ENCODE measurements at regions not wholly inside any gene's neighbourhood (a gene's known extent, or its start where the extent isn't known, plus 50 kb on each side); places are given as distances from the start of the nearest gene placed in this dataset.

DNA sequence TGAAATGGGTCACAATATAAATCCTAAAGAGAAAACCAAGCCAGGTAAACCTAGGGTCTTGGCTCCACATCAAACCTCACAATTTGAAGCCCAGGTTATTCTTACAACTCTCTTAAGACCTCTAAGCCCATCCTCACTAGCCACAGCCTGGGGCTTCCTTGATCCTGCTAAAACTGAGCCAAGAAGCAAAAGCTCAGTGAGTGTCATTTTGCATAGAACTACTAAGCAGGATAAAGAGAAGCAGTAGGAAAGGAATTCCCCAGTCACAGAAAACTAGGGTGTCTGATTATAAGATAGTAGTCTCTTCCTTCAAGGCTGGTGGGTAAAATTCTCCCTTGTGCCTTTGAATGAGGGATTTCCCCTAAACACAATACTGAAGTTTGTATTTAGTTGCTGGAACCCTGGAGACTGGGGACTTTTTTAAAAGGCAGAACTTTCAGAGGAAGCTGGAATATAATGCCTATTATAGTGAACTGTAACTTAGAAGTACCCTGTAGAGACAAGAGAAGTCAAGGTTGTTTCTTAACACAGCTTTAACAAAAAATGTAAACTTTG, 196.6 kb upstream of the KIAA1217 start:
- Histone ChIP-seq H3K27me3 (replicated peaks; ENCODE audit: insufficient read depth) (no peaks in the 10 kb centered on the region), H4K20me1 (ENCODE audit: insufficient read depth) (no peaks in the 10 kb centered on the region), H3K9ac (no peak overlapping the region), H3K4me1 (ENCODE audit: insufficient read depth) (peaks cover 10% of the 10 kb centered on the region; the same call in 1 of the 2 replicates), H3K36me3 (ENCODE audit: low read depth) (no peaks in the 10 kb centered on the region), H3K79me2 (ENCODE audit: insufficient read depth) (no peaks in the 10 kb centered on the region), H3K4me2 (ENCODE audit: unreplicated experiment) (no peak overlapping the region), H3K9me3 (ENCODE audit: low read depth) (no peaks in the 10 kb centered on the region), H2AFZ (no peak overlapping the region), H3K9me2 (ENCODE audit: insufficient read depth) (0 out of 2 replicates have a peak, but pooled peaks cover 5% of the 10 kb centered on the region), H3K27ac (no peak overlapping the region), H3F3A (ENCODE audit: insufficient read depth) (no peaks in the 10 kb centered on the region), H3K4me3 (no peak overlapping the region)
- no peak for DNase-seq
- in situ Hi-C loops (cut with MboI) = no loop called here
- TF ChIP-seq EZH2 (IDR thresholded peaks at IDR 0.05; ENCODE audit: insufficient read depth, poor library complexity, severe bottlenecking) (no peak), EZH2phosphoT487 (IDR thresholded peaks at IDR 0.05; ENCODE audit: insufficient read depth, low read depth) (no peak)

DNA sequence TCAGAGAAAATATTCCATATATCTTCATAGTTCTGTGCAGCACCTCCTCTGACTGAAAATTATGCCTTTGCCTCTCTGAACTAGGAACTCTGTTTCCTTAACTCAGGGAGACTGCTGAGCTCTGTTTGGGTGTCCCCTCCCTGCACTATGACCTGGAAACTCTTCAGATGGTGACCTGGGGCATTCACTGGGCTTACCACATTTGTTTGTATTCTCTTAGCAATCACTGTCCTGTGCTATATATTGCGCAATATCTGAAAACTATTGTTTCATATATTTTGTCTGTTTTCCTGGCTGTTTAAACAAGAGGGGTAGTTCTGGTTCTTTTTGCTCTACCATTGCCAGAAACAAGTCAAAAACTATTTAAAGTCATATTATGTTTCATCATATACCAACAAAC, 181.8 kb upstream of the KIAA1217 start:
- DNase-seq = peak; percentile 5
- no peaks in the 10 kb centered on the region for H4K20me1 ChIP-seq (ENCODE audit: insufficient read depth)
- no peaks in the 10 kb centered on the region for H3K4me1 ChIP-seq (ENCODE audit: insufficient read depth)
- in situ Hi-C loops (cut with MboI) = no loop called here
- no peaks in the 10 kb centered on the region for H3K9me2 ChIP-seq (ENCODE audit: insufficient read depth)
- TF ChIP-seq EZH2 (IDR thresholded peaks at IDR 0.05; ENCODE audit: insufficient read depth, poor library complexity, severe bottlenecking) = no peak
- no peak for TF ChIP-seq EZH2phosphoT487 (IDR thresholded peaks at IDR 0.05; ENCODE audit: insufficient read depth, low read depth)
- no peaks in the 10 kb centered on the region for H3F3A ChIP-seq (ENCODE audit: insufficient read depth)
- H3K4me2 ChIP-seq (ENCODE audit: unreplicated experiment) = no peak overlapping the region
- H3K36me3 ChIP-seq (ENCODE audit: low read depth) = no peaks in the 10 kb centered on the region
- no peaks in the 10 kb centered on the region for H3K9me3 ChIP-seq (ENCODE audit: low read depth)
- H2AFZ ChIP-seq = no peak overlapping the region
- 81 to 95% methylated on average over 1 of the region's 1 CpG for WGBS, 2 experiments (ENCODE audit: low coverage in 1 of 2, low lambda C conversion rate in 2 of 2, missing lambda C conversion rate in 2 of 2)
- H3K4me3 ChIP-seq = no peak overlapping the region
- no peaks in the 10 kb centered on the region; the same call in 1 of the 2 replicates for H3K27me3 ChIP-seq (replicated peaks; ENCODE audit: insufficient read depth)
- no peak overlapping the region for H3K27ac ChIP-seq
- H3K9ac ChIP-seq = no peak overlapping the region
- H3K79me2 ChIP-seq (ENCODE audit: insufficient read depth) = no peaks in the 10 kb centered on the region

DNA sequence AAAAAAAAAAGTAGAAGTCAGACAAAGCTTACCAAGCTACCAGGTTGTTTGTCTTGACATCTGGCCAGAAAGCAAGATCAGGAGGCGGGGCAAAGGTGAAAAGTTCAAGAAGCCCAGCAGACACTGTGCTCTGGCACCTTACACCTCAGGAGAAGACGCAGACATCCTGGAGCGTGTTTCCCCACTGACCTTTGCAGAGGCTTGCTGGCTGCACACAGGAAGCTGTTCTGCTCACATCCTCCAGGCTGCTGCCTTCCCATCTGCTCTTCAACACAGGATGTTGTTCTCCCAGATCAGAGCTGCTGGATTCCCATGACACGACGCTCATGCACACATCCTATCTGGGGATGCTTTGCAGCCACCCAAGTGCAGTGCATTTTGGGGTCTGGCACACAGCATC, 174.4 kb upstream of the KIAA1217 start:
- TF ChIP-seq EZH2 (IDR thresholded peaks at IDR 0.05; ENCODE audit: insufficient read depth, poor library complexity, severe bottlenecking) = no peak
- no peak for TF ChIP-seq EZH2phosphoT487 (IDR thresholded peaks at IDR 0.05; ENCODE audit: insufficient read depth, low read depth)
- no peak overlapping the region for H3K4me3 ChIP-seq
- no peaks in the 10 kb centered on the region for H3K9me3 ChIP-seq (ENCODE audit: low read depth)
- no peak for DNase-seq
- H3K79me2 ChIP-seq (ENCODE audit: insufficient read depth) = no peaks in the 10 kb centered on the region
- no peaks in the 10 kb centered on the region for H3K27me3 ChIP-seq (replicated peaks; ENCODE audit: insufficient read depth)
- no peak overlapping the region for H3K9ac ChIP-seq
- H3K27ac ChIP-seq = no peak overlapping the region
- 49 to 61% methylated on average over 5 of the region's 5 CpGs for WGBS, 2 experiments (ENCODE audit: low coverage in 1 of 2, low lambda C conversion rate in 2 of 2, missing lambda C conversion rate in 2 of 2)
- H3K9me2 ChIP-seq (ENCODE audit: insufficient read depth) = no peaks in the 10 kb centered on the region
- H4K20me1 ChIP-seq (ENCODE audit: insufficient read depth) = no peaks in the 10 kb centered on the region
- no peak overlapping the region for H3K4me2 ChIP-seq (ENCODE audit: unreplicated experiment)
- no peaks in the 10 kb centered on the region for H3K36me3 ChIP-seq (ENCODE audit: low read depth)
- no peak overlapping the region for H2AFZ ChIP-seq
- H3F3A ChIP-seq (ENCODE audit: insufficient read depth) = no peaks in the 10 kb centered on the region
- in situ Hi-C loops (cut with MboI) = no loop called here
- H3K4me1 ChIP-seq (ENCODE audit: insufficient read depth) = no peaks in the 10 kb centered on the region

DNA sequence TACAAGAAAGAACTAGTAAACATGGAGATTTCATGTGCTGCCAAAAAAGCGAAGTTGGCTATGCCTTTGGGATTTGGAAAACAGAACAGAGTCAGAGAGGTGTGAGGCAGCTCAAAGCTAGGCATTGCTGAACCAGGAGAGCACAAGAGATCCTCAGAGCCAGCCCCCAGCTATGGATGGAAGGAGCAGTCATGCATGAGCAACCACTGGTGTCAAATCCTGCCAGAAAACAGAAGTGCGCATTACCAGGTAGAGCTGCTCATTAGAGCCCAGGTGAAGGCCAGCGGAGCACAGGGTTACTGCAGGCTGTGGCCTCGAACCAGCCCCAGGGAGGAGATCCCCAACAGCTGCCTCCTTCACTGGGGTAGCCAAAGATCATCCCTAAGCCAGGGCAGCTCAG, 173.2 kb upstream of the KIAA1217 start:
- TF ChIP-seq EZH2phosphoT487 (IDR thresholded peaks at IDR 0.05; ENCODE audit: insufficient read depth, low read depth) (no peak), EZH2 (IDR thresholded peaks at IDR 0.05; ENCODE audit: insufficient read depth, poor library complexity, severe bottlenecking) (no peak)
- Histone ChIP-seq H3K4me3 (no peak overlapping the region), H3K36me3 (ENCODE audit: low read depth) (no peaks in the 10 kb centered on the region), H3K4me1 (ENCODE audit: insufficient read depth) (no peaks in the 10 kb centered on the region), H4K20me1 (ENCODE audit: insufficient read depth) (no peaks in the 10 kb centered on the region), H3K79me2 (ENCODE audit: insufficient read depth) (no peaks in the 10 kb centered on the region), H3K4me2 (ENCODE audit: unreplicated experiment) (no peak overlapping the region), H3F3A (ENCODE audit: insufficient read depth) (no peaks in the 10 kb centered on the region), H2AFZ (no peak overlapping the region), H3K27me3 (replicated peaks; ENCODE audit: insufficient read depth) (no peaks in the 10 kb centered on the region), H3K9me3 (ENCODE audit: low read depth) (no peaks in the 10 kb centered on the region), H3K9me2 (ENCODE audit: insufficient read depth) (no peaks in the 10 kb centered on the region), H3K27ac (no peak overlapping the region), H3K9ac (no peak overlapping the region)
- in situ Hi-C loops (cut with MboI) = no loop called here
- no peak for DNase-seq
- WGBS, 2 experiments (ENCODE audit: low coverage in 1 of 2, low lambda C conversion rate in 2 of 2, missing lambda C conversion rate in 2 of 2) = 43% methylated on average over 4 of the region's 4 CpGs

DNA sequence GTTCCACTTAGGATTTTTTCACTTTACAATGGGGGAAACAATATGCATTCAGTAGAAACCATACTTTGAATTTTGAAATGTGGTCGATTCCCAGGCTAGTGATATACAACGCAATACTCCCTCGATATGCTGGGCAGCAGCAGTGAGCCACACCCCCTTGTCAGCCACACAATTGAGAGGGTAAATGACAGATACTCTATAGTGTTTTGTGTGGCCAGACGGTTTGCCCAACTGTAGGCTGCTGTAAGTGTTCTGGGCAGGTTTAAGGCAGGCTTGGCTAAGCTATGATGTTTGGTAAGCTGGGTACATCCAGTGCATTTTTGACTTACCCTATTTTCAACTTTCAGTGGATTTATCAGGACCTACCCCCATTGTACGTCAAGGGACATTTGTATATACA, 169.6 kb upstream of the KIAA1217 start:
- in situ Hi-C loops (cut with MboI) = no loop called here
- H3K4me3 ChIP-seq = no peak overlapping the region
- no peaks in the 10 kb centered on the region for H3K4me1 ChIP-seq (ENCODE audit: insufficient read depth)
- H3K27ac ChIP-seq = no peak overlapping the region
- H3K9me3 ChIP-seq (ENCODE audit: low read depth) = no peaks in the 10 kb centered on the region
- no peaks in the 10 kb centered on the region for H3K79me2 ChIP-seq (ENCODE audit: insufficient read depth)
- no peaks in the 10 kb centered on the region for H3K36me3 ChIP-seq (ENCODE audit: low read depth)
- no peaks in the 10 kb centered on the region for H3F3A ChIP-seq (ENCODE audit: insufficient read depth)
- H3K4me2 ChIP-seq (ENCODE audit: unreplicated experiment) = no peak overlapping the region
- TF ChIP-seq EZH2phosphoT487 (IDR thresholded peaks at IDR 0.05; ENCODE audit: insufficient read depth, low read depth) = no peak
- TF ChIP-seq EZH2 (IDR thresholded peaks at IDR 0.05; ENCODE audit: insufficient read depth, poor library complexity, severe bottlenecking) = no peak
- H2AFZ ChIP-seq = no peak overlapping the region
- no peaks in the 10 kb centered on the region; the same call in 1 of the 2 replicates for H3K27me3 ChIP-seq (replicated peaks; ENCODE audit: insufficient read depth)
- no peak for DNase-seq
- no peak overlapping the region for H3K9ac ChIP-seq
- WGBS, 2 experiments (ENCODE audit: low coverage in 1 of 2, low lambda C conversion rate in 2 of 2, missing lambda C conversion rate in 2 of 2) = 44 to 45% methylated on average over 5 of the region's 5 CpGs
- H3K9me2 ChIP-seq (ENCODE audit: insufficient read depth) = no peaks in the 10 kb centered on the region
- no peaks in the 10 kb centered on the region for H4K20me1 ChIP-seq (ENCODE audit: insufficient read depth)

All from GM23248 (cell line).